PC-9 (cell line): ENCODE measurements at regions not wholly inside any gene's neighbourhood (a gene's known extent, or its start where the extent isn't known, plus 50 kb on each side); places are given as distances from the start of the nearest gene placed in this dataset.

Experiments
- EZH2 ChIP-seq: fragments of 200-600 bp; sonication (generic); IDR thresholded peaks from 2 replicates; pipeline ENCODE4 v1.8.0; 2017; ENCODE audit warnings: antibody characterized with exemption, low read depth
- TF ChIP-seq, protein P1 (sequence below): fragments of 200-600 bp; sonication (generic); conservative IDR thresholded peaks from 2 replicates; pipeline ENCODE4 v1.6.1; 2017; ENCODE audit warnings: mixed run types, antibody characterized with exemption, mild to moderate bottlenecking, moderate library complexity

DNA sequence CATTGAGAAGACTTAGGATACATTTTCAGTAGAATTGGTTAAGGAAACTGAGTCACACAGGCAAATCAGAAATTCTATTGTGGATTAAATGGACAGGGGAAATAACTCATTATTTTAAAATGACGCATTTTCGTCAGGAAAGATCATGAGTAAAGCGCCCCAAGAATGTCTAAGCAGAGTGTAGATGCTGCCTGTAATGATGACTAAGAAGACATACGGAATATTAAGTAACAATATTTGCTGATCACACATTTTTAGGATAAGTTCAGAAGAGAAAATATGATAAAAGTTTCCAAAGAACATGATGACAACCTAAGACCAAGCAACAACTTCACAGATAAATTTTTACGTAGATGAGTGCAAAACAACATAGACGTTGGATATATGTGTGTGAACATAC is 596.3 kb upstream of the TENM3 start:
- TF ChIP-seq, protein P1, sequence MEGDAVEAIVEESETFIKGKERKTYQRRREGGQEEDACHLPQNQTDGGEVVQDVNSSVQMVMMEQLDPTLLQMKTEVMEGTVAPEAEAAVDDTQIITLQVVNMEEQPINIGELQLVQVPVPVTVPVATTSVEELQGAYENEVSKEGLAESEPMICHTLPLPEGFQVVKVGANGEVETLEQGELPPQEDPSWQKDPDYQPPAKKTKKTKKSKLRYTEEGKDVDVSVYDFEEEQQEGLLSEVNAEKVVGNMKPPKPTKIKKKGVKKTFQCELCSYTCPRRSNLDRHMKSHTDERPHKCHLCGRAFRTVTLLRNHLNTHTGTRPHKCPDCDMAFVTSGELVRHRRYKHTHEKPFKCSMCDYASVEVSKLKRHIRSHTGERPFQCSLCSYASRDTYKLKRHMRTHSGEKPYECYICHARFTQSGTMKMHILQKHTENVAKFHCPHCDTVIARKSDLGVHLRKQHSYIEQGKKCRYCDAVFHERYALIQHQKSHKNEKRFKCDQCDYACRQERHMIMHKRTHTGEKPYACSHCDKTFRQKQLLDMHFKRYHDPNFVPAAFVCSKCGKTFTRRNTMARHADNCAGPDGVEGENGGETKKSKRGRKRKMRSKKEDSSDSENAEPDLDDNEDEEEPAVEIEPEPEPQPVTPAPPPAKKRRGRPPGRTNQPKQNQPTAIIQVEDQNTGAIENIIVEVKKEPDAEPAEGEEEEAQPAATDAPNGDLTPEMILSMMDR = no peak
- no peak for TF ChIP-seq EZH2
